GM12873 (cell line): ENCODE measurements at regions not wholly inside any gene's neighbourhood (a gene's known extent, or its start where the extent isn't known, plus 50 kb on each side); places are given as distances from the start of the nearest gene placed in this dataset.

Experiments
- CTCF ChIP-seq: IDR thresholded peaks from 2 replicates; pipeline ENCODE4 v1.5.1; 2012; ENCODE audit warnings: low read depth, mild to moderate bottlenecking, moderate library complexity, low read length, control low read depth; ENCODE audit not compliant: insufficient read depth; ENCODE audit errors: missing control alignments

- TF ChIP-seq CTCF, result no peak
Observed at GRCh38 chr1:238186887-238187574, 296.3 kb upstream of the ZP4 start.

- no peak for TF ChIP-seq CTCF
Observed at GRCh38 chr1:238177960-238178645, 287.4 kb upstream of the ZP4 start.

GRCh38 chr1:238177351-238177750, 286.6 kb upstream of the ZP4 start:
- TF ChIP-seq CTCF, result no peak

- no peak for TF ChIP-seq CTCF
Observed at GRCh38 chr1:238176441-238176840, 285.7 kb upstream of the ZP4 start.

- TF ChIP-seq CTCF, result no peak
Observed at GRCh38 chr1:238171985-238172384, 281.3 kb upstream of the ZP4 start.

- TF ChIP-seq CTCF, result no peak
Observed at GRCh38 chr1:238161955-238162354, 271.2 kb upstream of the ZP4 start.

- TF ChIP-seq CTCF, result no peak
Observed at GRCh38 chr1:238153939-238154338, 263.2 kb upstream of the ZP4 start.
